HepG2 (cell line): ENCODE measurements at regions not wholly inside any gene's neighbourhood (a gene's known extent, or its start where the extent isn't known, plus 50 kb on each side); places are given as distances from the start of the nearest gene placed in this dataset.
"Not testable (repeated sequence)": the region's sequence is repeated elsewhere in the genome, so short reads cannot be mapped to it uniquely, and the experiment has no call there.

Experiments used
- BRD4 ChIP-seq: sonication (generic); formaldehyde crosslinking; IDR thresholded peaks from 2 replicates; pipeline ENCODE4 v1.4.0; 2020; ENCODE audit warnings: missing genetic modification reagents
- CBFB ChIP-seq: sonication (generic); formaldehyde crosslinking; IDR thresholded peaks from 2 replicates; pipeline ENCODE4 v1.4.0; 2020; ENCODE audit warnings: missing genetic modification reagents
- CTCF ChIP-seq: sonication (generic); formaldehyde crosslinking; IDR thresholded peaks from 2 replicates; pipeline ENCODE4 v1.5.0; 2020; ENCODE audit warnings: mild to moderate bottlenecking, missing genetic modification reagents, moderate library complexity
- HMG20A ChIP-seq: IDR thresholded peaks from 2 replicates; pipeline ENCODE4 v1.6.1; 2016; ENCODE audit warnings: borderline replicate concordance
- HNF1B ChIP-seq: sonication (generic); formaldehyde crosslinking; IDR thresholded peaks from 2 replicates; pipeline ENCODE4 v1.5.1; 2020; ENCODE audit warnings: mild to moderate bottlenecking, moderate library complexity, missing genetic modification reagents
- MYC ChIP-seq: sonication (generic); formaldehyde crosslinking; IDR thresholded peaks from 2 replicates; pipeline ENCODE4 v1.9.0; 2021; ENCODE audit warnings: missing genetic modification reagents, borderline replicate concordance
- NFIC ChIP-seq: IDR thresholded peaks from 2 replicates; pipeline ENCODE4 v1.6.1; 2012; ENCODE audit warnings: mild to moderate bottlenecking, low read length, inconsistent platforms
- RFX5 ChIP-seq: IDR thresholded peaks from 2 replicates; pipeline ENCODE4 v1.6.1; 2011; ENCODE audit warnings: low read depth, low read length, improper control_type of control experiment
- TBP ChIP-seq: sonication (generic); formaldehyde crosslinking; IDR thresholded peaks from 2 replicates; pipeline ENCODE4 v1.5.0; 2020; ENCODE audit warnings: missing genetic modification reagents
- ZBTB33 ChIP-seq: sonication (generic); formaldehyde crosslinking; IDR thresholded peaks from 2 replicates; pipeline ENCODE4 v1.4.0; 2020; ENCODE audit warnings: missing genetic modification reagents
- TF ChIP-seq, protein P1 (sequence below): sonication (generic); formaldehyde crosslinking; IDR thresholded peaks from 2 replicates; pipeline ENCODE4 v1.5.0; 2020; ENCODE audit warnings: missing genetic modification reagents
- TF ChIP-seq, protein P2 (sequence below): sonication (generic); formaldehyde crosslinking; IDR thresholded peaks from 2 replicates; pipeline ENCODE4 v1.4.0; 2020; ENCODE audit warnings: missing genetic modification reagents, borderline replicate concordance
- TF ChIP-seq, protein P3 (sequence below): sonication (generic); formaldehyde crosslinking; IDR thresholded peaks from 2 replicates; pipeline ENCODE4 v1.4.0; 2020; ENCODE audit warnings: mild to moderate bottlenecking, missing genetic modification reagents

GRCh38 chr9:78088190-78088589, 56.6 kb upstream of the GNAQ start:
- not testable (repeated sequence) for TF ChIP-seq TBP (CRISPR knock-in tag); CTCF (CRISPR knock-in tag); NFIC; RFX5; BRD4 (CRISPR knock-in tag); HMG20A (CRISPR knock-in tag); HNF1B (CRISPR knock-in tag); MYC (CRISPR knock-in tag); CBFB (CRISPR knock-in tag); ZBTB33 (CRISPR knock-in tag)
- TF ChIP-seq, protein P1, sequence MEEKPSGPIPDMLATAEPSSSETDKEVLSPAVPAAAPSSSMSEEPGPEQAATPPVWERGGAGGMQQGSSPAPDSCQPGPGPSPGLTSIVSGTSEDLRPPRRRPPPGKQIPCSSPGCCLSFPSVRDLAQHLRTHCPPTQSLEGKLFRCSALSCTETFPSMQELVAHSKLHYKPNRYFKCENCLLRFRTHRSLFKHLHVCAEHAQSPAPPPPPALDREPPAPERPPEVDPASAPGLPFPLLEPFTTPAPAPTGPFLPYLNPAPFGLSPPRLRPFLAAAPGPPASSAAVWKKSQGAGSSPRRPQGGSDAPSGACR = not testable (repeated sequence)
- TF ChIP-seq, protein P2, sequence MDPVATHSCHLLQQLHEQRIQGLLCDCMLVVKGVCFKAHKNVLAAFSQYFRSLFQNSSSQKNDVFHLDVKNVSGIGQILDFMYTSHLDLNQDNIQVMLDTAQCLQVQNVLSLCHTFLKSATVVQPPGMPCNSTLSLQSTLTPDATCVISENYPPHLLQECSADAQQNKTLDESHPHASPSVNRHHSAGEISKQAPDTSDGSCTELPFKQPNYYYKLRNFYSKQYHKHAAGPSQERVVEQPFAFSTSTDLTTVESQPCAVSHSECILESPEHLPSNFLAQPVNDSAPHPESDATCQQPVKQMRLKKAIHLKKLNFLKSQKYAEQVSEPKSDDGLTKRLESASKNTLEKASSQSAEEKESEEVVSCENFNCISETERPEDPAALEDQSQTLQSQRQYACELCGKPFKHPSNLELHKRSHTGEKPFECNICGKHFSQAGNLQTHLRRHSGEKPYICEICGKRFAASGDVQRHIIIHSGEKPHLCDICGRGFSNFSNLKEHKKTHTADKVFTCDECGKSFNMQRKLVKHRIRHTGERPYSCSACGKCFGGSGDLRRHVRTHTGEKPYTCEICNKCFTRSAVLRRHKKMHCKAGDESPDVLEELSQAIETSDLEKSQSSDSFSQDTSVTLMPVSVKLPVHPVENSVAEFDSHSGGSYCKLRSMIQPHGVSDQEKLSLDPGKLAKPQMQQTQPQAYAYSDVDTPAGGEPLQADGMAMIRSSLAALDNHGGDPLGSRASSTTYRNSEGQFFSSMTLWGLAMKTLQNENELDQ = not testable (repeated sequence)
- TF ChIP-seq, protein P3, sequence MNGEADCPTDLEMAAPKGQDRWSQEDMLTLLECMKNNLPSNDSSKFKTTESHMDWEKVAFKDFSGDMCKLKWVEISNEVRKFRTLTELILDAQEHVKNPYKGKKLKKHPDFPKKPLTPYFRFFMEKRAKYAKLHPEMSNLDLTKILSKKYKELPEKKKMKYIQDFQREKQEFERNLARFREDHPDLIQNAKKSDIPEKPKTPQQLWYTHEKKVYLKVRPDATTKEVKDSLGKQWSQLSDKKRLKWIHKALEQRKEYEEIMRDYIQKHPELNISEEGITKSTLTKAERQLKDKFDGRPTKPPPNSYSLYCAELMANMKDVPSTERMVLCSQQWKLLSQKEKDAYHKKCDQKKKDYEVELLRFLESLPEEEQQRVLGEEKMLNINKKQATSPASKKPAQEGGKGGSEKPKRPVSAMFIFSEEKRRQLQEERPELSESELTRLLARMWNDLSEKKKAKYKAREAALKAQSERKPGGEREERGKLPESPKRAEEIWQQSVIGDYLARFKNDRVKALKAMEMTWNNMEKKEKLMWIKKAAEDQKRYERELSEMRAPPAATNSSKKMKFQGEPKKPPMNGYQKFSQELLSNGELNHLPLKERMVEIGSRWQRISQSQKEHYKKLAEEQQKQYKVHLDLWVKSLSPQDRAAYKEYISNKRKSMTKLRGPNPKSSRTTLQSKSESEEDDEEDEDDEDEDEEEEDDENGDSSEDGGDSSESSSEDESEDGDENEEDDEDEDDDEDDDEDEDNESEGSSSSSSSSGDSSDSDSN = not testable (repeated sequence)
